ENCODE measurements at regions not wholly inside any gene's neighbourhood (a gene's known extent, or its start where the extent isn't known, plus 50 kb on each side); places are given as distances from the start of the nearest gene placed in this dataset.

GRCh38 chr5:45029553-45029952, 220.8 kb downstream of the MRPS30 start:
- no peaks in the 10 kb centered on the region for H3K4me1 ChIP-seq
- no peaks in the 10 kb centered on the region for H3K36me3 ChIP-seq
- 50 to 78% methylated on average over 2 of the region's 2 CpGs for WGBS, 2 donors (ENCODE audit: low coverage in 1 of 2)
- no peak overlapping the region for H3K4me3 ChIP-seq
- H3K27ac ChIP-seq, result no peak overlapping the region
- no peak for ATAC-seq
- H3K27me3 ChIP-seq, result no peaks in the 10 kb centered on the region
- TF ChIP-seq POLR2A (IDR thresholded peaks at IDR 0.05), result no peak
- no peak for TF ChIP-seq EP300 (IDR thresholded peaks at IDR 0.05)
- TF ChIP-seq POLR2AphosphoS5 (IDR thresholded peaks at IDR 0.05), result no peak
- TF ChIP-seq, protein P1, sequence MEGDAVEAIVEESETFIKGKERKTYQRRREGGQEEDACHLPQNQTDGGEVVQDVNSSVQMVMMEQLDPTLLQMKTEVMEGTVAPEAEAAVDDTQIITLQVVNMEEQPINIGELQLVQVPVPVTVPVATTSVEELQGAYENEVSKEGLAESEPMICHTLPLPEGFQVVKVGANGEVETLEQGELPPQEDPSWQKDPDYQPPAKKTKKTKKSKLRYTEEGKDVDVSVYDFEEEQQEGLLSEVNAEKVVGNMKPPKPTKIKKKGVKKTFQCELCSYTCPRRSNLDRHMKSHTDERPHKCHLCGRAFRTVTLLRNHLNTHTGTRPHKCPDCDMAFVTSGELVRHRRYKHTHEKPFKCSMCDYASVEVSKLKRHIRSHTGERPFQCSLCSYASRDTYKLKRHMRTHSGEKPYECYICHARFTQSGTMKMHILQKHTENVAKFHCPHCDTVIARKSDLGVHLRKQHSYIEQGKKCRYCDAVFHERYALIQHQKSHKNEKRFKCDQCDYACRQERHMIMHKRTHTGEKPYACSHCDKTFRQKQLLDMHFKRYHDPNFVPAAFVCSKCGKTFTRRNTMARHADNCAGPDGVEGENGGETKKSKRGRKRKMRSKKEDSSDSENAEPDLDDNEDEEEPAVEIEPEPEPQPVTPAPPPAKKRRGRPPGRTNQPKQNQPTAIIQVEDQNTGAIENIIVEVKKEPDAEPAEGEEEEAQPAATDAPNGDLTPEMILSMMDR (IDR thresholded peaks at IDR 0.05), result no peak
- H3K9me3 ChIP-seq, result no peaks in the 10 kb centered on the region

GRCh38 chr5:45035991-45036390, 227.2 kb downstream of the MRPS30 start:
- TF ChIP-seq, protein P1 (IDR thresholded peaks at IDR 0.05), result no peak
- TF ChIP-seq EP300 (IDR thresholded peaks at IDR 0.05), result no peak
- TF ChIP-seq POLR2A (IDR thresholded peaks at IDR 0.05), result no peak
- TF ChIP-seq POLR2AphosphoS5 (IDR thresholded peaks at IDR 0.05), result no peak
- H3K9me3 ChIP-seq, result no peaks in the 10 kb centered on the region
- H3K4me3 ChIP-seq, result no peak overlapping the region
- H3K27me3 ChIP-seq, result no peaks in the 10 kb centered on the region
- H3K27ac ChIP-seq, result no peak overlapping the region
- H3K4me1 ChIP-seq, result no peaks in the 10 kb centered on the region
- H3K36me3 ChIP-seq, result no peaks in the 10 kb centered on the region
- WGBS, 2 donors (ENCODE audit: low coverage in 1 of 2), result 73% methylated on average over 1 of the region's 1 CpG; no CpG with 5 or more reads in 1 of the 2 donors
- ATAC-seq, result no peak

DNA sequence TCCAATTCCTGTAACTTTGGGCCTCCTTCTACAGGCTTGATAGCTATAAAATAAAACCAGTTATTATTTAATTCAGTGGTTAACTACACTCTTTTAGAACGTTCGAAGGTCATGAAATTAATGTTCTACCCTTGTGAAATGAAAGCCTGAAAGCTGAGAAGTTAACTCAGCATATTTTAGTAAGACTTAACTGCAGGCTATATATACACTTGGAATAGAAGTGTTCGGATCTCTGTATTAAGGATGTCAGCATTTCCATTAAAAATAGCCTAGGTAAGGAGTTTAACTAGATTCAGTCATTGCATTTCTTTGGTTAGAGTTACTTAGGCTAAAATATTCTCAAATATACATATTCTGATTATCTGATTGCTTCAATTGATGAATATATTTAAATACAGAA, 229.2 kb downstream of the MRPS30 start:
- no peaks in the 10 kb centered on the region for H3K36me3 ChIP-seq
- no peaks in the 10 kb centered on the region for H3K4me1 ChIP-seq
- no peak overlapping the region for H3K27ac ChIP-seq
- TF ChIP-seq, protein P1 (IDR thresholded peaks at IDR 0.05), result no peak
- TF ChIP-seq EP300 (IDR thresholded peaks at IDR 0.05) (no peak), POLR2A (IDR thresholded peaks at IDR 0.05) (no peak), POLR2AphosphoS5 (IDR thresholded peaks at IDR 0.05) (no peak)
- no peak for ATAC-seq
- no peaks in the 10 kb centered on the region for H3K9me3 ChIP-seq
- no peaks in the 10 kb centered on the region for H3K27me3 ChIP-seq
- H3K4me3 ChIP-seq, result no peak overlapping the region
- 54 to 73% methylated on average over 2 to 3 of the region's 3 CpGs for WGBS, 2 donors (ENCODE audit: low coverage in 1 of 2)

- Histone ChIP-seq H3K36me3 (no peaks in the 10 kb centered on the region), H3K27me3 (no peaks in the 10 kb centered on the region), H3K4me1 (no peaks in the 10 kb centered on the region), H3K4me3 (no peak overlapping the region), H3K27ac (no peak overlapping the region), H3K9me3 (no peaks in the 10 kb centered on the region)
- 15 to 22% methylated on average over 3 of the region's 3 CpGs for WGBS, 2 donors (ENCODE audit: low coverage in 1 of 2)
- TF ChIP-seq, protein P1 (IDR thresholded peaks at IDR 0.05), result peak; percentile 18 to 56 (median 28)
- TF ChIP-seq POLR2AphosphoS5 (IDR thresholded peaks at IDR 0.05), result no peak
- no peak for ATAC-seq
These were observed 229.7 kb downstream of the MRPS30 start for GRCh38 chr5:45038366-45038987.

- 83% methylated on average over 1 of the region's 1 CpG for WGBS, 2 donors (ENCODE audit: low coverage in 1 of 2)
- TF ChIP-seq POLR2A (IDR thresholded peaks at IDR 0.05) (no peak), POLR2AphosphoS5 (IDR thresholded peaks at IDR 0.05) (no peak), EP300 (IDR thresholded peaks at IDR 0.05) (no peak)
- TF ChIP-seq, protein P1 (IDR thresholded peaks at IDR 0.05), result no peak
- Histone ChIP-seq H3K27me3 (no peaks in the 10 kb centered on the region), H3K36me3 (no peaks in the 10 kb centered on the region), H3K4me3 (no peak overlapping the region), H3K27ac (no peak overlapping the region), H3K4me1 (no peaks in the 10 kb centered on the region), H3K9me3 (no peaks in the 10 kb centered on the region)
- no peak for ATAC-seq
These were observed 233.5 kb downstream of the MRPS30 start for GRCh38 chr5:45042283-45042682.
